ENCODE measurements at regions not wholly inside any gene's neighbourhood (a gene's known extent, or its start where the extent isn't known, plus 50 kb on each side); places are given as distances from the start of the nearest gene placed in this dataset.

- no peak for TF ChIP-seq CTCF (IDR thresholded peaks at IDR 0.05 in 8 of 11, conservative IDR thresholded peaks at IDR 0.05 in 3 of 11)
- TF ChIP-seq POLR2A (IDR thresholded peaks at IDR 0.05) = no peak
Measured at GRCh38 chr2:6394276-6394675, 471.4 kb downstream of the CMPK2 start.

Measured in spleen (tissue), 7 donors.